ENCODE measurements at regions not wholly inside any gene's neighbourhood (a gene's known extent, or its start where the extent isn't known, plus 50 kb on each side); places are given as distances from the start of the nearest gene placed in this dataset.

- no peak for FAIRE-seq
These were observed 321.8 kb upstream of the HSF2 start for GRCh38 chr6:122077603-122078002.

DNA sequence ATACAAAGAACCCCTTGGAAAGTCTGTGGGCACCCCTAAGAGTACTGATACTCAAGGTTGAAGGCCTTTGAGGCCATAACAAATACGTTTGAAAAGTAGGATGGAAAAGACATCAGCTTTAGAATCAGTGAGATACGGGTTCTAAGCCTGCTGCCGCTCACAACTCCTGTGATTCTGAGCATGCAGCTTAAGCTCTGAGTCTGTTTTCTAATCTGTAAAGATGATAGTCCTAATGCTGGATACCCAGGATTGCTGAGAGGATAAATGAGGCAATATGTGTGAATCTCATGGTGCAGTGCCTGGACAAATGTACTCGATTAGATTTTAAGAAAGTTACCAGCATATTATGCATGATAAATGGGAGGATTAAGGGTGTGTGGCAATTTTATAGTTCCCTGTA lies 321.0 kb upstream of the HSF2 start:
- FAIRE-seq = no peak

DNA sequence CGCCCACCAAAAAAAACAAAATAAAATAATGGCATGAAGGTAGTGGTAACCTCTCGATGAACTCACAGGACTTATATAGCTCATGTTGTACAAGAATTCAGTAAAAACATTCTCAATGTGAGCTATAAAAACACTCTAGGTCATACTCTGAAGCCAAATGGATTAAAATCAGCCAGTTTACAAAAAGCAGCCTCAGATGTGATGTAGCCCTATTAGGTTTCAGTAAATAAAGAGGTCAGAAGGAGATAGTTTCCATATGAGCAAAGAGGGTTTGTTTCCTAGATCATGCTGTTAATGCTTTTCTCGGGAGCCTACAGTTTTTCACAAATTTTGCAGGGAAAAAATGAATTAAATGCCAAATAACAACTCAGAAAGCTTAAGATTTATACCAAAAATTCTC lies 319.5 kb upstream of the HSF2 start:
- no peak for FAIRE-seq

GRCh38 chr6:122081921-122082320 lies 317.5 kb upstream of the HSF2 start:
- FAIRE-seq = no peak

DNA sequence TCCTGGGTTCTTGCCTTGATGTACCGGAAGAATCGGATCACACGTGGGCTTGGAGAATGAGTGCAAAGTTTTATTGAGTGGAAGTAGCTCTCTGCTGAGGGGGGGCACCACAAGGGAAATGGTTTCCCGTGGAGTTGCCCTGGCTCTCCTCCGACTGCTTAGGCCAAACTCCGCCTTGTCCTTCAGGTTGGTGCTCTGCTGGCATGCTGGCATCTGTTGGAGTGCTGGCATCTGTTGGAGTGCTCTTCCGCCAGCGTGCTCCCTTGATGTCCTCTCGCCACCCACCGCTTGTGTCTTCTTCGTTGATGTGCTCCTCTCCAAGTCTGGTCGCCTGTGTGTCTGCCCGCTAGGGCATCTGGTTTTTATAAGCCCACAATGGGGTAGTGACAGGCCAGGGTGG lies 317.1 kb upstream of the HSF2 start:
- FAIRE-seq = no peak

- no peak for FAIRE-seq
These were observed 307.1 kb upstream of the HSF2 start for GRCh38 chr6:122092366-122092765.

GRCh38 chr6:122098201-122098678 lies 301.2 kb upstream of the HSF2 start:
- FAIRE-seq = no peak

DNA sequence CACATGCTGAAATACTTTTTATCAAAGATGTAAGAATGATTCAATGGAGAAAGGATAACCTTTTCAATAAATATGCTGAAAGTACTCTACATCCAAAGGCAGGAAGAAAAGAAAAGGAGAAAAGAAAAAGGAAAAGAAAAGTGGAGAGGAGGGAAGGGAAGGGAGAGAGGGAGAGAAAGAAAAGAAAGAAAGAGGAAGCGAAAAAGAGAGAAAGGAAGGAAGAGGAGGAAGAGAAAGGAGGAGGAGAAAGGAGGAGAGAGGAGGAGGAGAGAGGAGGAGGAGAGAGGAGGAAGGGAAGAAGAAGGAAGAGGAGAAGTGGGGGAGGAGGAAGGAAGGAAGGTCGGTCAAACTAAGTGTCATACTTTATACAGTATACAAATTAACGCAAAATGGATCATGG lies 297.4 kb upstream of the HSF2 start:
- FAIRE-seq = no peak

- no peak for FAIRE-seq
These were observed 292.1 kb upstream of the HSF2 start for GRCh38 chr6:122107256-122107852.

GRCh38 chr6:122109075-122109474 lies 290.4 kb upstream of the HSF2 start:
- FAIRE-seq = no peak

DNA sequence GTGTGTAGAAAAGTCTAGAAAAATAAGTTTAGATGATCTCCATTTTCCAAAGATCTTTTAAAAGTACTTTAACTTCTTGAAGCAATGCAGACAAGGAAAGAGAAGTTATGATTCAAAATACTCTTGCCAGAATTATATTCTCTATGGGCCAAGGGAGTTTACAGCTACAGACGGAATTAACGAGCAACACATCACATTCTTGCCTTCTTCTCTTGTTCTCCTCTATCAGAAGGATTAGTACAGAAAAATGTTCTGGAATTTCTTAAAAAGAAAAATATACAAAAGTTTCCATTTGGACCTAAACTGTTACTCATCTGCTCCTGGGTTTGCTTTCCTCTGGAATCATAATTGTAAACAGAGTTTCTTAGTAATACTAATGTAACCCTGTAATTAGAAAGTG lies 284.7 kb upstream of the HSF2 start:
- FAIRE-seq = no peak

- FAIRE-seq = no peak
These were observed 283.2 kb upstream of the HSF2 start for GRCh38 chr6:122116119-122116834.

DNA sequence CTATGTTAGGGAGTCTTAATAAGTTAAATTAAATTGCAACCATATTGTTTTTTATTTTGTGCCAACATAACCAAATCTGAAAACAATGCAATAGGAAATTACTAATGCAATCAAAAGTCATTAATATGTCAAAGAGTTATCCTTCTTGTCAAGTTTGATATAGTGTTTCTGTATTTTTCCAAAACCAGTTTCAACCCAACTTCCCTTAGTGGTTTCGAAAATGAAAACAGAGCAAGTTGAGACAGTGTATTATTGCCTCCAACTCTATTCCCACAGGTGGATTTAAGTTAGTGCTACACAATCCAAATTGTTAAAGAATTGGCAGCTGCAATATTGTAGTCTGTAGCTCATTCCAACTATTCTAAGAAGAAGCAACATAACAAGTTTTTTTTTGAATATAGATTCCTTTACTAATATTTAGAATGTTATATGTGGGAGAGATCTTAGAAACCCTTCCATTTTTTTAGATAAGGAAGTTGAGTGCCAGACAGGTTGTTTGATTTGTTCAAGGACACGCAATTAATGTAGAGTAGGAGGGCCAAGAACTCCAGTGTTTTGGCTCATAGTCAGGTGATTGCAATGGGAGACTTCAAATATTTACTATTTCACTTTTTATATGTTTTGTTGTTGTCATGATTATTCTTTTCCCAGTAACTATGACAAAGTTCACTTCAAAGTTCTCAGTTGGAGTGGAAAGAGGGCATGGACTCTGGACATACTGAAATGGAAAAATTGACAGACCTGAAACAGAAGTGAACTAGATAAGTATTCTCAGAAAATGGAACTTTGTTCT lies 282.4 kb upstream of the HSF2 start:
- no peak for FAIRE-seq

DNA sequence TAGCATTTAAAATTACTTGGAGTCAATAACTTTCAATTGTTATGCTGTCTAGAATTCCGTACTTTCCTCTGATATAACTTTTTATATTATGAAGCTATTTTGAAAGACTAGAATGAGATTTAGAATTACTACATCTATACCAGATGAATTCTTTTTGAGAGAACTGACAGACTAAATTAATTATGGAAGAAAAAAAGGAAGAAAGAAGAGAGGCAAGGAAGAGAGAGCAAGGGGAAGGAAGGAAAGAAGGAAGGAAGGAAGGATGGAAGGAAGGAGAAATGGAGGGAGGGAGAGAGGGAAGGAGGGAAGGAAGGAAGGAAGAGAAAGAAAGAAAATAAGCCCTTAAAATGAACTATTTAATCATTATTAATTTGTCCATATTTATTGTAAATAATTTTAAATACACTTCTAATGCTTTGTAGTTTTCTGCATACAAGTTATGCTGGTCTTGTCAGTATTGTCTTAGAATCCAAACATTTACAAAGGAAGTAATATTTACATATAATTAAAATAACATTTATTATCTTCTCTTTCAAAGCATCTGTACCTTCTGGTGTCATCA lies 280.4 kb upstream of the HSF2 start:
- FAIRE-seq = no peak

- no peak for FAIRE-seq
These were observed 277.2 kb upstream of the HSF2 start for GRCh38 chr6:122122202-122122601.

- no peak for FAIRE-seq
These were observed 276.8 kb upstream of the HSF2 start for GRCh38 chr6:122122686-122123085.

- no peak for FAIRE-seq
These were observed 274.5 kb upstream of the HSF2 start for GRCh38 chr6:122124908-122125307.

DNA sequence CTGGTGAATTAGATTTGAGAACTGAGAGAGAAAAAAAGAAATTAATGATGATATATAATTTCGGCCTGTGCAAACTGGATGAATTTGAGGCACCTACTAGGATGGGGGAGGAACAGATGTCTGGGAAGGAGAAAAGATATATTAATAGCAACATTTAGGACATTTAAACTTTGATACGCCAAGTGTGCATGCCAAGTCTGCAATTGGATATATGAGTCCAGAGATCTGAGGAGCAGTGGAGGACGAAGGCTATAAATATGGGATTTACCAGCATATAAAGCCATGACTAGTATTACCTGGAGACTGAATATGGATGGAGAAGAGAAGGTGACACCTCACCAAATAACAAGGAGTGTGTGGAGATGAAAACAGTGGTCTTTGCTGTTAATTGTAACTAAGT lies 272.6 kb upstream of the HSF2 start:
- no peak for FAIRE-seq

DNA sequence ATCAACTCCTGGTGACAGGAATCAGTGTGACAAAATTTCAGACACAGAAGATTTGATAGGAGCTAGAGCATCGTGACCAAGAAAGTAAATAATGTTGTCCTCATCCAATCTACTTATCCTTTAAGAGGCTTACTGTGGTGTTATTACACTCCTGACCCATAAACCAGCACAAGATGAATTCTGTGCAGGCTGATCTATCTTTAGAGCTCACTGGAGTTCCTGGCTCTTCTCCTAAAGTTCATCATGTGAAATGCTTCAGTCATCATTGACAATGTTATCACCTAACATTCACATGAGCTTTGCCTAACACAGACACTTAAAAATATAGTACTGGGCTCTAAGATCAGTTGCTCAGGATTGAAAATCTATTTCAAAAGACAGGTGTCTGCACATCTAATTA lies 271.0 kb upstream of the HSF2 start:
- FAIRE-seq = no peak

DNA sequence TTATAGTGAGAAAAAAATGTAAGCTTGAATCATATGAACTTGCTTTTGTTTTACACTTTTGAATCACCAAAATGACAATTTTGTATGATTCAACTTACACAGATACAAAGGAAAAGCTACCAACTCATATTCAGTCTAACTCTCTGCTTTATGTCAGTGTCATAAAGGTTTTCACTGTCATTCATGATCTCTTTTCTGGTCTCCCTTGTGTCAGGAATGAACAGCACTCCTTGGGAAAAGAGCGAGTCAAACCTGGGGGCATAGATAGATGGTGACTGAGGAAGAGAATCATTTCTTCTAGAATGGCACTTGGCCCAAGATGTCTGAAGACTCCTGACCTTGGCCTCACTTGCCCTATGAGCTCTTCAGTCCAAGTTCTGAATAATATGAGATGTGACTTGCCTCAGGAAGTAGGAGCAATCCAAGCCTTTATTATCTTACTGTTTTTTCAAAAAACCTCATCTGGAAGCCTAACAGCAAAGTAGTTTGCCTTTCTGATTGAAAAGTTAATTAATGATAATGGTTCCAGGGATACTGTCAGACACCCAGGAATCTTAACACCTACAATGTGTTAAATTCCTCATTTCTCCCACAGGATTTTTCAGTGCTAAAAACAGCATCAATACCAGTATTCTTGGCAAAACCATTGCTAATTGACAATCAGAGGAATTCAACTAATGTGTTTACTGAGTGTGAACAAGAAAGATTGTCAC lies 270.0 kb upstream of the HSF2 start:
- FAIRE-seq = no peak

- no peak for FAIRE-seq
These were observed 269.5 kb upstream of the HSF2 start for GRCh38 chr6:122130026-122130348.

DNA sequence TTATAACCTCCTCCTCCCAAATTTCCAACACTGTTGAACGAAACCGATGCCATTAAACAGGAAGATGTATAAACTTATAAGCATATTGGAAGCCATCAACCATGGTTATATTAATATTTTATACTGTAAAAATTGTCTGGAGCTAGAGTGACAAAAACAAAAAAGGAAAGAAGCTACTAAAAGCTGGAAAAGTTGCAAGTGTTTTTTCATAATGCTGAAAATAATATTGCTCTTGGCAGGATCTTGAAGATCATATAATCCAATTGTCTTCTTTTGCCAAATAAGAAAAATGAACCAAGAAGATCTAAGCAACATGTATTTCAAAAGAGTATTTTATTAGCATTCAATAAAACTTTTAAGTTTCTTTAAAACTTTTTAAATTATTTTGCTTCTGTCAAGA lies 268.9 kb upstream of the HSF2 start:
- FAIRE-seq = no peak

GRCh38 chr6:122136386-122136785 lies 263.1 kb upstream of the HSF2 start:
- FAIRE-seq = no peak

Data from colon (tissue), 2 donors.